ENCODE measurements at regions not wholly inside any gene's neighbourhood (a gene's known extent, or its start where the extent isn't known, plus 50 kb on each side); places are given as distances from the start of the nearest gene placed in this dataset.

GRCh38 chr12:16473610-16474326 lies 126.3 kb downstream of the MGST1 start:
- no peaks in the 10 kb centered on the region for H3K27me3 Mint-ChIP-seq (ENCODE audit: insufficient read depth, low read depth, poor library complexity)
- H3K4me3 Mint-ChIP-seq: no peak overlapping the region
- no peaks in the 10 kb centered on the region for H3K27me3 ChIP-seq (ENCODE audit: insufficient read depth)
- H3K4me2 ChIP-seq: no peak overlapping the region
- no peaks in the 10 kb centered on the region for H3K9me3 Mint-ChIP-seq
- no peak overlapping the region for H3K27ac Mint-ChIP-seq
- DNase-seq (ENCODE audit: low spot score): no peak
- TF ChIP-seq, protein P1, sequence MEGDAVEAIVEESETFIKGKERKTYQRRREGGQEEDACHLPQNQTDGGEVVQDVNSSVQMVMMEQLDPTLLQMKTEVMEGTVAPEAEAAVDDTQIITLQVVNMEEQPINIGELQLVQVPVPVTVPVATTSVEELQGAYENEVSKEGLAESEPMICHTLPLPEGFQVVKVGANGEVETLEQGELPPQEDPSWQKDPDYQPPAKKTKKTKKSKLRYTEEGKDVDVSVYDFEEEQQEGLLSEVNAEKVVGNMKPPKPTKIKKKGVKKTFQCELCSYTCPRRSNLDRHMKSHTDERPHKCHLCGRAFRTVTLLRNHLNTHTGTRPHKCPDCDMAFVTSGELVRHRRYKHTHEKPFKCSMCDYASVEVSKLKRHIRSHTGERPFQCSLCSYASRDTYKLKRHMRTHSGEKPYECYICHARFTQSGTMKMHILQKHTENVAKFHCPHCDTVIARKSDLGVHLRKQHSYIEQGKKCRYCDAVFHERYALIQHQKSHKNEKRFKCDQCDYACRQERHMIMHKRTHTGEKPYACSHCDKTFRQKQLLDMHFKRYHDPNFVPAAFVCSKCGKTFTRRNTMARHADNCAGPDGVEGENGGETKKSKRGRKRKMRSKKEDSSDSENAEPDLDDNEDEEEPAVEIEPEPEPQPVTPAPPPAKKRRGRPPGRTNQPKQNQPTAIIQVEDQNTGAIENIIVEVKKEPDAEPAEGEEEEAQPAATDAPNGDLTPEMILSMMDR (conservative IDR thresholded peaks at IDR 0.05; ENCODE audit: low read depth in 2 of 2): no peak
- TF ChIP-seq NANOG (IDR thresholded peaks at IDR 0.05; ENCODE audit: borderline replicate concordance) (no peak), POLR2AphosphoS5 (IDR thresholded peaks at IDR 0.05; ENCODE audit: low read depth) (no peak), EZH2phosphoT487 (IDR thresholded peaks at IDR 0.05; ENCODE audit: unreplicated experiment) (no peak), EZH2 (IDR thresholded peaks at IDR 0.05; ENCODE audit: low read depth, unreplicated experiment) (no peak), ETS1 (IDR thresholded peaks at IDR 0.05) (no peak), ZNF114 (CRISPR knock-in tag; IDR thresholded peaks at IDR 0.05) (no peak), JUNB (IDR thresholded peaks at IDR 0.05; ENCODE audit: unreplicated experiment) (no peak), STAT1 (IDR thresholded peaks at IDR 0.05; ENCODE audit: unreplicated experiment) (no peak)
- TF ChIP-seq, protein P2, sequence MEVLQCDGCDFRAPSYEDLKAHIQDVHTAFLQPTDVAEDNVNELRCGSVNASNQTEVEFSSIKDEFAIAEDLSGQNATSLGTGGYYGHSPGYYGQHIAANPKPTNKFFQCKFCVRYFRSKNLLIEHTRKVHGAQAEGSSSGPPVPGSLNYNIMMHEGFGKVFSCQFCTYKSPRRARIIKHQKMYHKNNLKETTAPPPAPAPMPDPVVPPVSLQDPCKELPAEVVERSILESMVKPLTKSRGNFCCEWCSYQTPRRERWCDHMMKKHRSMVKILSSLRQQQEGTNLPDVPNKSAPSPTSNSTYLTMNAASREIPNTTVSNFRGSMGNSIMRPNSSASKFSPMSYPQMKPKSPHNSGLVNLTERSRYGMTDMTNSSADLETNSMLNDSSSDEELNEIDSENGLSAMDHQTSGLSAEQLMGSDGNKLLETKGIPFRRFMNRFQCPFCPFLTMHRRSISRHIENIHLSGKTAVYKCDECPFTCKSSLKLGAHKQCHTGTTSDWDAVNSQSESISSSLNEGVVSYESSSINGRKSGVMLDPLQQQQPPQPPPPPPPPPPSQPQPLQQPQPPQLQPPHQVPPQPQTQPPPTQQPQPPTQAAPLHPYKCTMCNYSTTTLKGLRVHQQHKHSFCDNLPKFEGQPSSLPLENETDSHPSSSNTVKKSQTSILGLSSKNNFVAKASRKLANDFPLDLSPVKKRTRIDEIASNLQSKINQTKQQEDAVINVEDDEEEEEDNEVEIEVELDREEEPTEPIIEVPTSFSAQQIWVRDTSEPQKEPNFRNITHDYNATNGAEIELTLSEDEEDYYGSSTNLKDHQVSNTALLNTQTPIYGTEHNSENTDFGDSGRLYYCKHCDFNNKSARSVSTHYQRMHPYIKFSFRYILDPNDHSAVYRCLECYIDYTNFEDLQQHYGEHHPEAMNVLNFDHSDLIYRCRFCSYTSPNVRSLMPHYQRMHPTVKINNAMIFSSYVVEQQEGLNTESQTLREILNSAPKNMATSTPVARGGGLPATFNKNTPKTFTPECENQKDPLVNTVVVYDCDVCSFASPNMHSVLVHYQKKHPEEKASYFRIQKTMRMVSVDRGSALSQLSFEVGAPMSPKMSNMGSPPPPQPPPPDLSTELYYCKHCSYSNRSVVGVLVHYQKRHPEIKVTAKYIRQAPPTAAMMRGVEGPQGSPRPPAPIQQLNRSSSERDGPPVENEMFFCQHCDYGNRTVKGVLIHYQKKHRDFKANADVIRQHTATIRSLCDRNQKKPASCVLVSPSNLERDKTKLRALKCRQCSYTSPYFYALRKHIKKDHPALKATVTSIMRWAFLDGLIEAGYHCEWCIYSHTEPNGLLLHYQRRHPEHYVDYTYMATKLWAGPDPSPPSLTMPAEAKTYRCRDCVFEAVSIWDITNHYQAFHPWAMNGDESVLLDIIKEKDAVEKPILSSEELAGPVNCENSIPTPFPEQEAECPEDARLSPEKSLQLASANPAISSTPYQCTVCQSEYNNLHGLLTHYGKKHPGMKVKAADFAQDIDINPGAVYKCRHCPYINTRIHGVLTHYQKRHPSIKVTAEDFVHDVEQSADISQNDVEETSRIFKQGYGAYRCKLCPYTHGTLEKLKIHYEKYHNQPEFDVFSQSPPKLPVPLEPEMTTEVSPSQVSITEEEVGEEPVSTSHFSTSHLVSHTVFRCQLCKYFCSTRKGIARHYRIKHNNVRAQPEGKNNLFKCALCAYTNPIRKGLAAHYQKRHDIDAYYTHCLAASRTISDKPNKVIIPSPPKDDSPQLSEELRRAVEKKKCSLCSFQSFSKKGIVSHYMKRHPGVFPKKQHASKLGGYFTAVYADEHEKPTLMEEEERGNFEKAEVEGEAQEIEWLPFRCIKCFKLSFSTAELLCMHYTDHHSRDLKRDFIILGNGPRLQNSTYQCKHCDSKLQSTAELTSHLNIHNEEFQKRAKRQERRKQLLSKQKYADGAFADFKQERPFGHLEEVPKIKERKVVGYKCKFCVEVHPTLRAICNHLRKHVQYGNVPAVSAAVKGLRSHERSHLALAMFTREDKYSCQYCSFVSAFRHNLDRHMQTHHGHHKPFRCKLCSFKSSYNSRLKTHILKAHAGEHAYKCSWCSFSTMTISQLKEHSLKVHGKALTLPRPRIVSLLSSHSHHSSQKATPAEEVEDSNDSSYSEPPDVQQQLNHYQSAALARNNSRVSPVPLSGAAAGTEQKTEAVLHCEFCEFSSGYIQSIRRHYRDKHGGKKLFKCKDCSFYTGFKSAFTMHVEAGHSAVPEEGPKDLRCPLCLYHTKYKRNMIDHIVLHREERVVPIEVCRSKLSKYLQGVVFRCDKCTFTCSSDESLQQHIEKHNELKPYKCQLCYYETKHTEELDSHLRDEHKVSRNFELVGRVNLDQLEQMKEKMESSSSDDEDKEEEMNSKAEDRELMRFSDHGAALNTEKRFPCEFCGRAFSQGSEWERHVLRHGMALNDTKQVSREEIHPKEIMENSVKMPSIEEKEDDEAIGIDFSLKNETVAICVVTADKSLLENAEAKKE (CRISPR knock-in tag; IDR thresholded peaks at IDR 0.05): no peak
- TF ChIP-seq, protein P3, sequence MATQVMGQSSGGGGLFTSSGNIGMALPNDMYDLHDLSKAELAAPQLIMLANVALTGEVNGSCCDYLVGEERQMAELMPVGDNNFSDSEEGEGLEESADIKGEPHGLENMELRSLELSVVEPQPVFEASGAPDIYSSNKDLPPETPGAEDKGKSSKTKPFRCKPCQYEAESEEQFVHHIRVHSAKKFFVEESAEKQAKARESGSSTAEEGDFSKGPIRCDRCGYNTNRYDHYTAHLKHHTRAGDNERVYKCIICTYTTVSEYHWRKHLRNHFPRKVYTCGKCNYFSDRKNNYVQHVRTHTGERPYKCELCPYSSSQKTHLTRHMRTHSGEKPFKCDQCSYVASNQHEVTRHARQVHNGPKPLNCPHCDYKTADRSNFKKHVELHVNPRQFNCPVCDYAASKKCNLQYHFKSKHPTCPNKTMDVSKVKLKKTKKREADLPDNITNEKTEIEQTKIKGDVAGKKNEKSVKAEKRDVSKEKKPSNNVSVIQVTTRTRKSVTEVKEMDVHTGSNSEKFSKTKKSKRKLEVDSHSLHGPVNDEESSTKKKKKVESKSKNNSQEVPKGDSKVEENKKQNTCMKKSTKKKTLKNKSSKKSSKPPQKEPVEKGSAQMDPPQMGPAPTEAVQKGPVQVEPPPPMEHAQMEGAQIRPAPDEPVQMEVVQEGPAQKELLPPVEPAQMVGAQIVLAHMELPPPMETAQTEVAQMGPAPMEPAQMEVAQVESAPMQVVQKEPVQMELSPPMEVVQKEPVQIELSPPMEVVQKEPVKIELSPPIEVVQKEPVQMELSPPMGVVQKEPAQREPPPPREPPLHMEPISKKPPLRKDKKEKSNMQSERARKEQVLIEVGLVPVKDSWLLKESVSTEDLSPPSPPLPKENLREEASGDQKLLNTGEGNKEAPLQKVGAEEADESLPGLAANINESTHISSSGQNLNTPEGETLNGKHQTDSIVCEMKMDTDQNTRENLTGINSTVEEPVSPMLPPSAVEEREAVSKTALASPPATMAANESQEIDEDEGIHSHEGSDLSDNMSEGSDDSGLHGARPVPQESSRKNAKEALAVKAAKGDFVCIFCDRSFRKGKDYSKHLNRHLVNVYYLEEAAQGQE (IDR thresholded peaks at IDR 0.05; ENCODE audit: unreplicated experiment): no peak
- H3K27ac ChIP-seq (ENCODE audit: low read depth): no peak overlapping the region
- H3F3A ChIP-seq (replicated peaks; ENCODE audit: low read depth): no peaks in the 10 kb centered on the region
- H3K36me3 ChIP-seq (ENCODE audit: insufficient read depth): no peaks in the 10 kb centered on the region
- H4K20me1 ChIP-seq (replicated peaks; ENCODE audit: insufficient read depth): no peaks in the 10 kb centered on the region
- no peak overlapping the region for H3K4me3 ChIP-seq
- H3K9me2 ChIP-seq (ENCODE audit: insufficient read depth): no peaks in the 10 kb centered on the region
- no peaks in the 10 kb centered on the region for H3K36me3 Mint-ChIP-seq (ENCODE audit: low read depth)
- H3K4me1 Mint-ChIP-seq: no peaks in the 10 kb centered on the region
- H3K79me2 ChIP-seq (replicated peaks; ENCODE audit: insufficient read depth): no peaks in the 10 kb centered on the region
- no peaks in the 10 kb centered on the region for H3K4me1 ChIP-seq (ENCODE audit: insufficient read depth)
- no peak for ATAC-seq
- no peak overlapping the region for H2AFZ ChIP-seq
